Neural progenitor cell (in vitro differentiated cells): ENCODE measurements at regions not wholly inside any gene's neighbourhood (a gene's known extent, or its start where the extent isn't known, plus 50 kb on each side); places are given as distances from the start of the nearest gene placed in this dataset.

ENCODE experiments used
- DNase-seq: peaks from one replicate; pipeline ENCODE4 v3.0.0-alpha.2; 2016; ENCODE audit warnings: low spot score
- H2AFZ ChIP-seq: fragments of 200-600 bp; sonication (generic); replicated peaks from 2 replicates; pipeline ENCODE4 v1.6.1; 2016; ENCODE audit warnings: antibody characterized with exemption
- H3F3A ChIP-seq: fragments of 200-600 bp; sonication (generic); 2 replicates; pipeline ENCODE4 v1.6.1; 2016; ENCODE audit warnings: antibody characterized with exemption, low read depth
- H3K27ac ChIP-seq: fragments of 200-600 bp; sonication (generic); 2 replicates; pipeline ENCODE4 v1.5.1; 2016; ENCODE audit warnings: mild to moderate bottlenecking
- H3K27me3 ChIP-seq: fragments of 200-600 bp; sonication (generic); 2 replicates; pipeline ENCODE4 v1.6.1; 2016; ENCODE audit warnings: mild to moderate bottlenecking, moderate library complexity
- H3K36me3 ChIP-seq: fragments of 200-600 bp; sonication (generic); 2 replicates; pipeline ENCODE4 v1.5.1; 2016
- H3K4me1 ChIP-seq: fragments of 200-600 bp; sonication (generic); 2 replicates; pipeline ENCODE4 v1.6.1; 2016; ENCODE audit warnings: mixed run types
- H3K4me2 ChIP-seq: fragments of 200-600 bp; sonication (generic); 2 replicates; pipeline ENCODE4 v1.6.1; 2016
- H3K4me3 ChIP-seq: fragments of 200-600 bp; sonication (generic); 2 replicates; pipeline ENCODE4 v1.5.1; 2016
- H3K79me2 ChIP-seq: fragments of 200-600 bp; sonication (generic); 2 replicates; pipeline ENCODE4 v1.6.1; 2016; ENCODE audit warnings: low read depth
- H3K9ac ChIP-seq: fragments of 200-600 bp; sonication (generic); 2 replicates; pipeline ENCODE4 v1.6.1; 2016
- H3K9me3 ChIP-seq: fragments of 200-600 bp; sonication (generic); 2 replicates; pipeline ENCODE4 v1.5.1; 2016; ENCODE audit warnings: low read depth
- H4K20me1 ChIP-seq: fragments of 200-600 bp; sonication (generic); 2 replicates; pipeline ENCODE4 v1.6.1; 2016; ENCODE audit warnings: low read depth
- H3K27ac Mint-ChIP-seq: 3 replicates; pipeline ENCODE4 v1.8.0; 2021; ENCODE audit warnings: mixed read lengths
- H3K27me3 Mint-ChIP-seq: 2 replicates; pipeline ENCODE4 v1.8.0; 2022; ENCODE audit warnings: low read depth, mild to moderate bottlenecking, inconsistent platforms, moderate library complexity, mixed read lengths; ENCODE audit not compliant: insufficient read depth
- H3K36me3 Mint-ChIP-seq: 3 replicates; pipeline ENCODE4 v1.8.0; 2021; ENCODE audit warnings: mixed read lengths
- H3K4me1 Mint-ChIP-seq: 3 replicates; pipeline ENCODE4 v1.8.0; 2021; ENCODE audit warnings: mixed read lengths
- H3K4me3 Mint-ChIP-seq: 3 replicates; pipeline ENCODE4 v1.8.0; 2021; ENCODE audit warnings: mild to moderate bottlenecking, moderate library complexity, mixed read lengths
- H3K9me3 Mint-ChIP-seq: 3 replicates; pipeline ENCODE4 v1.8.0; 2020; ENCODE audit warnings: mixed read lengths
- EZH2 ChIP-seq: fragments of 200-600 bp; sonication (generic); IDR thresholded peaks from 2 replicates; pipeline ENCODE4 v1.6.1; 2017; ENCODE audit warnings: antibody characterized with exemption, mild to moderate bottlenecking, moderate library complexity
- EZH2phosphoT487 ChIP-seq: fragments of 200-600 bp; sonication (generic); IDR thresholded peaks from 2 replicates; pipeline ENCODE4 v1.6.1; 2017; ENCODE audit warnings: antibody characterized with exemption
- TF ChIP-seq, protein P1 (sequence below): fragments of 200-600 bp; sonication (generic); IDR thresholded peaks from 2 replicates; pipeline ENCODE4 v1.5.1; 2017; ENCODE audit warnings: antibody characterized with exemption, mild to moderate bottlenecking

DNA sequence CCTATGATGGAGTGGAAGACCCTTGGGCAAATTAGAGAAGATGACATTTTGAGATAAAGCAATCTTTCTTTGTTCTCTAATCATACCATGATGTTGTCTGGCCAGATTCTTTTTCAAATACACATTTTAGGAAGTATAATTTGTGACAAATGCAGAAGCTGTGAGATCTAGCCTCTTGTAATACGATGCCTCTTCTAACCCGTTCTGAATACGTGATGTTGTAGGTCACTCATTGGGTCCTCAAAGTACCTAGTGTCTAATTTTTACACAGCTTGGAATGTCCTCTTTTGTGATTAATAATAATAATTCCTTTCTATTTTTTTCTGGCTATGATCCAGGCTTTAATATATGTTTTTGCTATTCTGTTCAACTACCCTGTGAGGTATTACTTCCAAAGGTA, 502.7 kb downstream of the NUF2 start:
- H3K9ac ChIP-seq = no peak overlapping the region
- no peak overlapping the region for H3K4me3 Mint-ChIP-seq
- no peak for TF ChIP-seq EZH2
- no peak for TF ChIP-seq EZH2phosphoT487
- H3K4me1 ChIP-seq = peaks cover 4% of the 10 kb centered on the region
- no peak overlapping the region for H3K4me2 ChIP-seq
- H3K4me1 Mint-ChIP-seq = no peaks in the 10 kb centered on the region
- H3K36me3 ChIP-seq = no peaks in the 10 kb centered on the region
- H3K27ac ChIP-seq = no peak overlapping the region
- no peaks in the 10 kb centered on the region for H3F3A ChIP-seq
- H3K79me2 ChIP-seq = no peaks in the 10 kb centered on the region
- no peaks in the 10 kb centered on the region for H3K9me3 Mint-ChIP-seq
- no peaks in the 10 kb centered on the region for H3K27me3 ChIP-seq
- H3K27ac Mint-ChIP-seq = no peak overlapping the region
- H3K9me3 ChIP-seq = no peaks in the 10 kb centered on the region
- no peak overlapping the region for H3K4me3 ChIP-seq
- peaks cover 2% of the 10 kb centered on the region for H3K27me3 Mint-ChIP-seq
- H2AFZ ChIP-seq = no peak overlapping the region
- DNase-seq = no peak
- H3K36me3 Mint-ChIP-seq = no peaks in the 10 kb centered on the region
- H4K20me1 ChIP-seq = no peaks in the 10 kb centered on the region

DNA sequence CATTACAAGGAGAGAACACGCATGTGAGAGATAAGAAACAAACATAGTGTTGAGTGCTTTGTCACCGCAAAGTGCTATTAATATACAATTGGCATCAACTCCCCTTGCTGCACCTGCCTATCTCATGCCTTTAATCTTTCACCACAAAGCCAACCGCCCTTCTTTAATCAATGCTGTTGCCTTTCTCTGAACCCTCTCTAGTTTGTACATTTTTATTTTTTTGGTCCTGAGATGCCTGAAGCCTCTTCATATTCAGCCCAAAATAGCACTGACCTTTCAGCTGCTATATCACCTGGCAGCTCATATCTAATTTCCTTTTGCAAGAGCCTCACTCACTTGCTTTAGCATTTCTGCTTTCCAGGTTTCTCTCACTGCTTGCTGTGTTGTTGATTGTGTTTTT, 504.7 kb downstream of the NUF2 start:
- no peaks in the 10 kb centered on the region for H3K9me3 Mint-ChIP-seq
- Histone ChIP-seq H3K9ac (no peak overlapping the region), H3K9me3 (no peaks in the 10 kb centered on the region), H4K20me1 (no peaks in the 10 kb centered on the region), H3K79me2 (no peaks in the 10 kb centered on the region), H2AFZ (no peak overlapping the region), H3K27ac (no peak overlapping the region), H3K4me2 (no peak overlapping the region), H3F3A (no peaks in the 10 kb centered on the region), H3K36me3 (no peaks in the 10 kb centered on the region), H3K4me3 (no peak overlapping the region), H3K4me1 (peaks cover 4% of the 10 kb centered on the region), H3K27me3 (no peaks in the 10 kb centered on the region)
- peaks cover under 1% of the 10 kb centered on the region for H3K27me3 Mint-ChIP-seq
- DNase-seq = no peak
- H3K4me1 Mint-ChIP-seq = no peaks in the 10 kb centered on the region
- H3K4me3 Mint-ChIP-seq = no peak overlapping the region
- H3K27ac Mint-ChIP-seq = no peak overlapping the region
- H3K36me3 Mint-ChIP-seq = no peaks in the 10 kb centered on the region
- TF ChIP-seq, protein P1, sequence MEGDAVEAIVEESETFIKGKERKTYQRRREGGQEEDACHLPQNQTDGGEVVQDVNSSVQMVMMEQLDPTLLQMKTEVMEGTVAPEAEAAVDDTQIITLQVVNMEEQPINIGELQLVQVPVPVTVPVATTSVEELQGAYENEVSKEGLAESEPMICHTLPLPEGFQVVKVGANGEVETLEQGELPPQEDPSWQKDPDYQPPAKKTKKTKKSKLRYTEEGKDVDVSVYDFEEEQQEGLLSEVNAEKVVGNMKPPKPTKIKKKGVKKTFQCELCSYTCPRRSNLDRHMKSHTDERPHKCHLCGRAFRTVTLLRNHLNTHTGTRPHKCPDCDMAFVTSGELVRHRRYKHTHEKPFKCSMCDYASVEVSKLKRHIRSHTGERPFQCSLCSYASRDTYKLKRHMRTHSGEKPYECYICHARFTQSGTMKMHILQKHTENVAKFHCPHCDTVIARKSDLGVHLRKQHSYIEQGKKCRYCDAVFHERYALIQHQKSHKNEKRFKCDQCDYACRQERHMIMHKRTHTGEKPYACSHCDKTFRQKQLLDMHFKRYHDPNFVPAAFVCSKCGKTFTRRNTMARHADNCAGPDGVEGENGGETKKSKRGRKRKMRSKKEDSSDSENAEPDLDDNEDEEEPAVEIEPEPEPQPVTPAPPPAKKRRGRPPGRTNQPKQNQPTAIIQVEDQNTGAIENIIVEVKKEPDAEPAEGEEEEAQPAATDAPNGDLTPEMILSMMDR = no peak
- TF ChIP-seq EZH2phosphoT487 (no peak), EZH2 (no peak)

DNA sequence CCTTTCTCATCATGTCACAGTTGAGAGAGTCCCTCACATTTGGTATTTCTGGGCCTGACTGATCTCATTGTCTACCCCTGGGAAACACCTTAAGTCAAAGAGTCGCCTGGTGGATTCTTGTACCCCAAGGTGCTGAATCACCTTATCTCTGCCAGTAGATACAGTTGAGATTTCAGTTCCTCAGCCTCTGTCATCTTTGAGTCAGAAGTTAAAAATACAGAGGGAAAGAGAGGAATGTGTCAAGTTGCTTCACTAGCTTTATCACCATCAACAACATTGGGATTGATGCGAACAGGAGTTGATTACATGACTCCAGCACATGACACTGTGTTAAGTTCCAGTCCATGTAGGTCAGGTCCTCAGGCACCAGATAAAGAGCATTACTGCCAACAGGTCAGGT, 513.0 kb downstream of the NUF2 start:
- Histone ChIP-seq H3K4me3 (no peak overlapping the region), H3K9me3 (no peaks in the 10 kb centered on the region), H3F3A (peaks cover 20% of the 10 kb centered on the region), H3K79me2 (no peaks in the 10 kb centered on the region), H2AFZ (no peak overlapping the region), H3K4me2 (no peak overlapping the region), H4K20me1 (no peaks in the 10 kb centered on the region), H3K9ac (no peak overlapping the region), H3K4me1 (peaks cover 28% of the 10 kb centered on the region), H3K27ac (no peak overlapping the region), H3K36me3 (no peaks in the 10 kb centered on the region), H3K27me3 (no peaks in the 10 kb centered on the region)
- Mint-ChIP-seq H3K4me3 (no peak overlapping the region), H3K27ac (no peak overlapping the region), H3K4me1 (peaks cover 7% of the 10 kb centered on the region), H3K27me3 (peaks cover 6% of the 10 kb centered on the region), H3K36me3 (no peaks in the 10 kb centered on the region), H3K9me3 (no peaks in the 10 kb centered on the region)
- TF ChIP-seq, protein P1 = no peak
- TF ChIP-seq EZH2 = no peak
- TF ChIP-seq EZH2phosphoT487 = no peak
- no peak for DNase-seq

DNA sequence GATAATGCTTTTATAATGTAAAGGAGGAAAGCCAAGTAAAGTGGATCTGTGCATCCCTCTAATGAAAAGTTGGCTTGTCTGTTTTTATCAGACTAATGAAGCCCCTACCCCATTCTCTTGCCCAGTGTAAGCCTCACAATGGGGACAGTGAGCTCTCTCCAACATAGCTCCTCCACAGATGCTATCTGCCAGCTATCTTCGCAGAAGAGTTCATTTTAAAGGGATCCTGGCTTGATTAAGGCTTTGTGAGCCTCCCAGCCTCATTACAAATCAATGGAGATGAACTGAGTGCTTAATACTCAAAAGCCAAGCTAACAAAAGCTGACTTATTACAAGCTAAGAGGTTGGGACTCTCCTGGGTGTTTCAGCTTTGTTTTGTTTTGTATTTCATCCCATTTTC, 514.7 kb downstream of the NUF2 start:
- DNase-seq = peak; percentile 66
- H3K36me3 Mint-ChIP-seq = no peaks in the 10 kb centered on the region
- Histone ChIP-seq H3K9ac (no peak overlapping the region), H2AFZ (no peak overlapping the region), H4K20me1 (no peaks in the 10 kb centered on the region), H3F3A (peaks cover 20% of the 10 kb centered on the region), H3K27ac (peak overlapping the region; percentile 84), H3K4me3 (peak overlapping the region; percentile 11), H3K9me3 (no peaks in the 10 kb centered on the region), H3K36me3 (no peaks in the 10 kb centered on the region), H3K4me2 (peak overlapping the region; percentile 61), H3K4me1 (peaks cover 28% of the 10 kb centered on the region), H3K79me2 (no peaks in the 10 kb centered on the region), H3K27me3 (no peaks in the 10 kb centered on the region)
- H3K27me3 Mint-ChIP-seq = peaks cover 6% of the 10 kb centered on the region
- H3K4me3 Mint-ChIP-seq = no peak overlapping the region
- TF ChIP-seq, protein P1 = no peak
- no peak for TF ChIP-seq EZH2
- no peak for TF ChIP-seq EZH2phosphoT487
- H3K4me1 Mint-ChIP-seq = peaks cover 7% of the 10 kb centered on the region
- H3K9me3 Mint-ChIP-seq = no peaks in the 10 kb centered on the region
- H3K27ac Mint-ChIP-seq = no peak overlapping the region
